Midbrain (tissue), 1 donor: ENCODE measurements at regions not wholly inside any gene's neighbourhood (a gene's known extent, or its start where the extent isn't known, plus 50 kb on each side); places are given as distances from the start of the nearest gene placed in this dataset.

ENCODE experiments used
- DNase-seq: peaks from one replicate; lab custom pipeline; 2025; lab: John Stamatoyannopoulos, UW

DNA sequence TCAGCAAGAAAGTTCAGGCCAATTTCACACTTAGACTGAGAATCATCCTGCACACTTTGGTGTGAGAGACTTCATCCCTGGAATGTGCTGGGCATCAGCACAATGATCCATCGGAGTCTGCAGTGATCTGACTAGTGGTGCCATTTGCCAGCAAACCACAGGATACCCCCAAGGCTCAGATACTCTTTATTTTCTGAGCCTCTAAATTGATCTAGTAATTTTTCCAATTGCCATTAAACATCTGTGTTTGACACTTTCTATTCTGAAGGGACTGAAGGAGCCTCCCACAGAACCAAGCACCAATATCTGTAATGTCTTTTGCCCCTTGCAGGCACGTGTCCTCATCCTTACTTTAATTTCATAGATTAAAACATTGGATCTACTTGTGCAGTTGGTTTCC is 485.3 kb upstream of the SMIM21 start:
- no peak for DNase-seq

DNA sequence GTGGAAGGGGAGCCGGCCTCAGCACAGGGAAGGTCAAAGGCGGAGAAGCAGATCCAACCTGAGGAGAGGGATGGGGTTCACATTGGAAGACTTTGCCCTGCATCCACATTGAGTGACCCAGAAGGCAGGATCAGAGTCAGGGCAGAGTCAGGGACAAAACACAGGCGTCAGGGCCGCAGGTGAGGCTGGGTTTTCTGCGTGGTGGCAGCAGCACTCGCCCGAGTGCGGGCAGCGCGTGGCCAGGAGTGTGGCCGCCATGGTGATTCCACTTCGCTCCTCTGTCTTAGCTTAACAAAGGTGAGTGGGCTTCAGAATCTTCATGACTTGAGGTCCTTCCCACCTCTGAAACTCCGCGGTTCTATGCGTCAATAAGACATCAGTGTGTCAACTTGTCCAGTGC is 476.9 kb upstream of the SMIM21 start:
- no peak for DNase-seq

DNA sequence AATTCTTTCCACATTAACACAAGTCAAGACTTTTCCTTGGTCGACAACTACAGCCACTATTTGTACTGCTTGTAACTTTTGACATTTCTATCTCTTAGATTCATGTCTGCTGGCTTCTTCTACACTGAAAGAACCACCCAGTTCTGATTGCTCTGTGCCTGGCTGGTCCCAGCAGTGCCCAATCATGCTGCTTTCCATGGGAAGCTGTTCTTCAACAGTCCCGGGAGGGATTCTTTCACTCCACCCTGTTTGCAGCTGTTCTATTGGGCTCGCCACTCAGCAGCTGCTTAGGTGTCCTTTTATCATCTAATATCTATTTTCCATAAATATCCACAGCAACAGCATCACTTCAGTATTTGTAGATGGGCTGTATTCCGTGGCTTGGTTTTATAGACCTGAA is 471.1 kb upstream of the SMIM21 start:
- DNase-seq: no peak

DNA sequence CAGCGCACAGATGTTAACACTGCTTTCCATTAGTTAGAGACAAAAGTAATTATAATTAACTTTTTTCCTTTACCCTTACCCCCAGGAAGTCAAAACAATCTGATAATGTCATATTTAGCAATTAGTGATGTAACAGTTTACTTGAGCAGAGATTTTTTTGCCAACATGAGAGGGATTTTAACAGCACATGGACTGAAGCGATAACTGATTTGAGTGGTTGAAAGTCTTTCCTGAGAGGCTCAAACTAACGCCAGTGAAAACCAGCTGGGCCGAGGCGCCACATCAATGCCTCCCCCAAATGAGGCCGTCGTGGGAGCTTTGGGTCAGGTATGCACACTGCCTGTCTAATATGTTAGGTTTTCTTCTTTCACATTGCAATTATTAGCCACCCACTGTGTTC is 469.9 kb upstream of the SMIM21 start:
- DNase-seq: no peak

DNA sequence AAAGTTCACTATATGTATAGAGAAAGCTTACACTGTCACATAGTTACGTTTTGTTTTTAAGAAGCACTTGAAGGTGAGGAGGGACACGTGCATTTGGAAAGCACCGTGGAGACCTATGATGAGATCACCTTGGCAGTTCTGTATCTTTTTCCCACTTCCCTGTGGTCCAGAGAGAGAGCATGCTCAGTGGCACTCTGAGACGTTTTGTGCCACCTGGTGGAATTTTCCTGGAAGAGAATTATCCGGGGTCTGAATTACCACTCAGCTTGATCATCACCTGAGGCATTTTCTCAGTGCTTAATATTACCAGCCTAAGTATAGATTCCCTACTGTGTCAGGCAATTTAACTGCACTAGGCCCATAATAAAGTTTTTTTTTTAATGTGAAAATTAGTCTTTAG is 469.4 kb upstream of the SMIM21 start:
- DNase-seq: no peak

DNA sequence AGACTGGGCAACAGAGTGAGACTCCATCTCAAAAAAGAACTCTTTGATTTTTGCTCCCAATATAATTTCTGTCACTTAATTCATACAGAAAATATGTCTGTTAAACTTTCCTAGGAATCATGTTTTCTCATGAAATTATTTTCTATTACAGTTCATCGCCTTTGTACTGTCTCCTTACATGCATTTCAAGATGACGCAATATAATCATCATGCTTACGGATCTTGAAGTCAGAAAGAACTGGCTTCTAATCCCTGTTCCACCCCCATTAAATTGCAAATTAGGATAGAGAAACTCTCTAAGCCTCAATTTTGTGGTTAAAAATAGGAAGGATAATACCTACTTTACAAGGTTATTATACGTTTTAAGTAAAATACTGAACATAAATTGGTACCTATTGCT is 467.6 kb upstream of the SMIM21 start:
- DNase-seq: no peak

DNA sequence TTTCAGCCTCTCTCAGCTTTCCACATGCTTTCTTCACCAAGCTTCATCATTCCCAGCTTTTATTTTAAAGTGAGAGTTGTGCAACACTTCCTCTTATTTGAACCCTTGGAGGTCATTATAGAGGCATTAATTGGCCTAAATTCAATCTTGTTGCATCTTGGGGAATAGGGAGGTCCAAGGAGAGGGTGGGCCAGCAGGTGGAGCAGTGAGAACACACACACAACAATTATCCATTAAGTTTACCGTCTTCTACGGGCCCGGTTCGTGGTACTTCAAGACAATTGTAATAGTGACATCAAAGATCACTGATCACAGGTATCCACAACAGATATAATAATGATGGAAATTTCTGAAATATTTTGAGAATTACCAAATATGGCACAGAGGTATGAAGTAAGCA is 457.2 kb upstream of the SMIM21 start:
- DNase-seq: no peak

GRCh38 chr18:75880925-75881504 is 453.5 kb upstream of the SMIM21 start:
- no peak for DNase-seq

- no peak for DNase-seq
Measured at GRCh38 chr18:75880266-75880665, 452.8 kb upstream of the SMIM21 start.

DNA sequence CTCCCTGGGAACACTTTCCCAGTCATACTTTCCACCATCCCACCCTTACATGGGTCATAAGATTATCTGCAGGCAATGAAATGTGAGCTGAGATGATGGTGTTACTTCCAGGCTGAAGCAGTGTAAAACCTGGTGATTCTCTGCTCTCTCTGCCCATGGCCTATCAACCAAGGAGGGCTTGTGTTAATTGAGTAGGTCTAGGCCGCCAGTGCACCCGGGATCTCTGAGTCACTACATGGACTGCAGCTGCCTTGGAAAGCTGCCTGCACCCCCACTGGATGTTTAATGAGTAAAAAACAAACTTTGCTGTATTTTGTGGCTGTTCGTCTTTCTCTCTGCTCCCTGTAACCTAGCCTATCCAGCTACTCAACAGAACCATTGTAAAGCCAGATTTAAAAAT is 451.7 kb upstream of the SMIM21 start:
- no peak for DNase-seq

DNA sequence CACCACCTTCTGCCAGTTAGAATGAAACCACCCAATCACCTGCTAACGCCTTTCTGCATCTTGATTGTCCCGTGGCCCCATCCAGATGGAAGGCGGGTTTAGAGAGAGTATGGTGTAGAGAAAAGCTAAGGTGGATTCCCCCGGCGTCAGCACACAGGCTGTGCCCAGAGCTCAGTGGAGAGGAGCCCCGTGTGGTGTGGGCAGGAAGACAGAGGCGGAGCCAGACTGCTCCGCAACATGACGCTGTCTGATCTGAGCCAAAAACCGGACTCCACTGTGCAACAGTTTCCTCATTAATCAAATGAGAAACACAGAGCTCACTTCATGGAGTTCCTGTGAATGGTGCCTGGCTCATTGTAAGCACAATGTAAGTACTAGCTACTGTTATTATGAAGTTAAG is 448.1 kb upstream of the SMIM21 start:
- DNase-seq: no peak

DNA sequence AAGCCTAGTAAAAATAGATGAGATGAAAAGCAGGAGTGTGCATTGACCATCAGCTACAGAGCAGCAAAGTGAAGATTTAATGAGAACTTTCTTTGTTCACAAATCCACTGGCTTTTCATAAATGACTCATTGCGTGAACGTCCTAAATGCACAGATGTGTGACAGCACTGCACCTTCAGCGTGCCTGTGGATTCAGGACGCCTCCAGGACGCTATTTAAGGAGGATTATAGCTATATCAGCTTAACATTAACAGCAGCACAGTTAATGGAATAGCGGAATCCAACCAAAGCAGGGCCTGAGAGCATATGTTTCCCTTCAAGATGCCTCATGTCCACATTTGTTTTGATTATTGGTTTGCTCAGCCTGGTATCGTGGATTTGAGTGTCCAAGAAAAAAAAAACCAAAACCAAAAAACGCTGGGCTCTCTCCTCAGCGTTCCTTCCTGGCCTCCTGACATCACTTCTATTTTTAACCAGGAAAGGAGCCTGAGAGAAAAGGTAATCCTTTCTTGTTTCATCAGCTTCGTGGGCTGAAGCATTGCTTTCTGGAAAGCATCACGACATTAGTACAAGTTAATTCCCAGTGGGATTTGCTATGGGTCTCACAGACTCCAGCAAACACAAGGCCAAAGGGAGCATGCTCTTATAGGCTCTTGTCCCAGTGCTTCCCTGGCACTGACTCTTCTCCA is 447.0 kb upstream of the SMIM21 start:
- DNase-seq: no peak

GRCh38 chr18:75871596-75871995 is 444.1 kb upstream of the SMIM21 start:
- no peak for DNase-seq

DNA sequence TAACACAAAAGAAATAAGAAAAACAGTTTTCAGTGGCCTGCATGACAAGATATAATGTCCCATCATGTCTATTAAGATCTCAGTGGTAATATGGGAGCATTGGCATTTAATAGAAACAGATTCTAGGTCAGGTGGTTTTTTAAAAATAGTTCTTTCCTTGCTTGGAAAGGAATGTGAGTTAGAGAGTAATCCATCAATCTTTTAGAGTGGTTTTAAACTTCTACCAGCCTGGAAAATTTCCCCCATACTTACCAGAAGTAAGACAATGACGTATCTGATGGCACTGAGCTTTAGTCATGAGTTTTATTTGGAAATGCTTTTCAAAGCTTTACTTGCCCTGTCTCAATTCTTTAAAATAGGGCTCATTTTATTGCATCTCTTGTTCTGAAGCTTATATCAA is 441.7 kb upstream of the SMIM21 start:
- DNase-seq: no peak

DNA sequence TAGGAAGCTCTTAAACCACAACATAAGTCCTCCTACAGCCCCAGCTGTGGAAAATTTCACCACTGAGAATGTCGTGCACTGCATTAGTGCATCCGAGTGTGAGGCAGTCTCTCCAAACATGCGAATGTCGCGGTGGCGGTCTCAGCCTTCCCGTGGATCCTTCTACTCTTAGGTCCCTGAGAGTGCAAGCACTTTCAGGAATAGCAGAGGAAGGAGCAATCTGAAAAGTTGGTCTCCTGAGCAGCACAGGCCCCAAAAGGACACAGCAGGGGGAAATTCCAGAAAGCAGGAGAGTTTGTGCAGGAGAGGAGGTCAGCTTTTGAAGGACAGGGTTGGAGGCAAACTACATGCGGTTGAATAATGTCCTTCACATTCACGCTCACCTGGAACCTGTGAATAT is 440.5 kb upstream of the SMIM21 start:
- no peak for DNase-seq

GRCh38 chr18:75865639-75866038 is 438.1 kb upstream of the SMIM21 start:
- DNase-seq: no peak

DNA sequence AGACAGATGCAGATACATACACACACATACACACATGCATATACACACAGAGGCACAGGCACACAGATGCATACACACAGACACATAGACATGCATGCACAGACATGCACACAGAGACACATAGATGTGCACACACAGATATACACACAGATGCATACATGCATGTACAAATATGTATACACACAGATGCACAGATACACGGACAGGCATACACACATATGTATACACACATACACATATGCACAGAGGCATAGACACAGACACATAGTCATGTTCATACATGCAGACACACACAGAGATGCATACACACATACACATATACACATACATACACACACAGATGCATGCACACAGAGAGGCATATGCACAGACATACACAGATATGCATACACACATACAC is 437.3 kb upstream of the SMIM21 start:
- no peak for DNase-seq

DNA sequence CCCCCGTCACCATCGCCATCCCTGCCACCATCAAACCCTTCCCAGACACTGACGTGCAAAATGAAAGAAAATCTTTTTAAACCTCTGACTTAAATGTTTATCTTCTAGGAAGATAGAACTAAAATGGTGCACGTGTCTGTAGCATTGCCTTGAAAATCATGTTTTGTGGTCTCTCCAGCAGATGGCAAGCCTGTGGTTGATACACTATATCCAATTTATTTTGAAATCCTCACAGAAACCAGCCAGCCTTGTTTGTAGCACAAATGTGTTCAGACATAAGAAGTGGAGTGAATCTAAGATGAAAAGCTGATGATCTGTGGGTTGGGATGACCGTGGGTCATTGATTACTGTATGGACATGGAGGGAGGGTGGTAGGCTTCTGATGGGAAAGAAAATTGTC is 436.2 kb upstream of the SMIM21 start:
- no peak for DNase-seq

DNA sequence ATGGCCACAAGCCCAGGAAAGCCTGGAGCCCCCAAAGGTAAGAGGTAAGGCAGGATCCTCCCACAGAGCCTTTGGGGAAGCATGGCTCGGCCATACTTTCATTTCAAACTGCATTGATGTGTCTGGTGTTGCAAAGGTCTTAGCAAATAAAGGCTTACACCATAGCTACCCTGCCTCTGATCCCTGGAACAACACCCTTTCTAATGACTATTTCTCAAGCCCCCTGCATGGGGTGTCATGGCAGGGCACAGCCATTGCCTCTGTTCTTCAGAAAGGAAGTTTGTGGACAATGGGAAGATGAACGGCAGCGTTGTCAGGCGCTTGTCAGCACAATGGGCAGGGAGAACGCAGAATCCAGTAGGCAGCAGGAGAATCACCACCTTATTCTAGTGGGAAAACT is 435.0 kb upstream of the SMIM21 start:
- DNase-seq: no peak

DNA sequence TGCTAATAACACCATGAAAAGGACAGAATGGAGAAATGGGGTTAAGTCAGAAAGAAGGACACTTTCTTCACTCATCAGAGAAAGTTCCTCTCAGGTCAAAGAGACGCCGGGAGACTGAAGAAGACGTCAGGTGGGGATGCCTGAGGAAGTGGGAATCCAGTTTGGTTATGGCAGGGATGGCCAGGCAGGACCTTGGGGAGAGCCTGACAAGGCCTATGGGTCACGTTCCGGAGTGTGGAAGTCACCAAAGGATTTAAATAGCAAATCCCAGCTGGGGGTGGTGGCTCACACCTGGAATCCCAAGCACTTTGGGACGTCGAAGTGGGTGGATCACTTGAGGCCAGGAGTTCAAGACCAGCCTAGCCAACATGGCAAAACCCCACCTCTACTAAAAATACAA is 432.7 kb upstream of the SMIM21 start:
- DNase-seq: no peak

GRCh38 chr18:75859533-75859932 is 432.0 kb upstream of the SMIM21 start:
- no peak for DNase-seq

- DNase-seq: no peak
Measured at GRCh38 chr18:75858754-75859153, 431.3 kb upstream of the SMIM21 start.

DNA sequence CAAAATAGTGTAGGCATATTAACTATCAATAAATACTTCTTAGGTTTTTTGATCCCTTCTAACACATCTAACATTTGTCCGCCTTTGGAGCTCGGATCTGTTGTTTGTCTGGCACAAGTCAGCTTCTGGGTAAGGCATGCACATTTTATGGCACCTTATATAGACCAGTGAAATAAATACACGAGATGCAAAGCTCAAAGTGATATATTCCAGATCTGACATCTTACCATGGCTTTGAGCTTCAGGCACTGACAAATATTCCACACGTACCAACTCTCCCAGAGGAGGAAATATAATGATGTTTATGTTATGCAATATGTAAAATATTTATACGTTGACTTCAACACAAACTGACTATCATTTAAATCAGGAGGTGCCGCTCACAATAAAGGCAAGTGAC is 430.1 kb upstream of the SMIM21 start:
- no peak for DNase-seq

DNA sequence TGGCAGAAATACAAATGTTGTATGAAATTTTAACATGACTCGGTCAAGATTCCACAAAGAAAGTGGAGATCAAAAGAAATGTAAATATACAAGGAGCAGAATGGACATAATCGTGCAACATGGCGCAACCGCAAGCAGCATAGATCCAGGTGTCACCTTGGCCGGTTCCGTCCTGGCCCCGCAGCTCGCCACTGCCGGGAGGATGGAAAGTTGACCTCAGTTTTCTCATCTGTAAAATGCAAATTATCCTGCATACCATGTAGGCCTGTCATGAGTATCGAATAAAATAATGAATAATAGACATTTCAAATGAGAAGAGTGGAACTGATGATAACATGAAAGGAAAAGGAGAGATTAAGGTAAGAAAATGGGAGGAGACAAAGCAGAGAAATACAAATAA is 427.3 kb upstream of the SMIM21 start:
- no peak for DNase-seq
